ENCODE measurements at regions not wholly inside any gene's neighbourhood (a gene's known extent, or its start where the extent isn't known, plus 50 kb on each side); places are given as distances from the start of the nearest gene placed in this dataset.

DNA sequence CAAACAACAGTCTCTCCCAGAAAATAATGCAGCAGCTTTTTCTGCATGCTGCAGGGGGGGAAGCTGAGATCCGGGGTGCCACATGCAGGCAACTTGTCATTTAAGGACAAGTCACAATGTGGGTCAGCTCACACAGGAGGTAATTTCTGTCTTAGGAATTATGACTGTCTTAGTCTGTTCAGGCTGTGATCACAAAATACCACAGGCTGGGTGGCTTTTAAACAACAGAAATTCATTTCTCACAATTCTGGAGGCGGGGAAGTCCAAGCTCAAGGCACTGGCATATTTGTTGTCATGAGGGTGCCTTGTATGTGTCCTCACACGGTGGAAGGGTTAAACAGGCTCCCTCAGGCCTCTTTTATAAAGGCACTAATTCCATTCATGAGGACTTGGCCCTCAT, 127.7 kb downstream of the DIRAS2 start:
- H3K27ac ChIP-seq (ENCODE audit: poor library complexity, severe bottlenecking): no peak overlapping the region
- no peaks in the 10 kb centered on the region for H3K36me3 ChIP-seq (ENCODE audit: low read depth)
- H3K27me3 ChIP-seq (ENCODE audit: insufficient read depth, poor library complexity, severe bottlenecking): peaks cover 5% of the 10 kb centered on the region
- no peak overlapping the region for H3K4me3 ChIP-seq (ENCODE audit: severe bottlenecking)
- no peaks in the 10 kb centered on the region for H3K9me3 ChIP-seq (ENCODE audit: severe bottlenecking)
- no peaks in the 10 kb centered on the region for H3K4me1 ChIP-seq (ENCODE audit: insufficient read depth, poor library complexity, severe bottlenecking)
- ATAC-seq (ENCODE audit: low read depth) (no peak), DNase-seq (ENCODE audit: low spot score) (no peak)
- TF ChIP-seq, protein P1, sequence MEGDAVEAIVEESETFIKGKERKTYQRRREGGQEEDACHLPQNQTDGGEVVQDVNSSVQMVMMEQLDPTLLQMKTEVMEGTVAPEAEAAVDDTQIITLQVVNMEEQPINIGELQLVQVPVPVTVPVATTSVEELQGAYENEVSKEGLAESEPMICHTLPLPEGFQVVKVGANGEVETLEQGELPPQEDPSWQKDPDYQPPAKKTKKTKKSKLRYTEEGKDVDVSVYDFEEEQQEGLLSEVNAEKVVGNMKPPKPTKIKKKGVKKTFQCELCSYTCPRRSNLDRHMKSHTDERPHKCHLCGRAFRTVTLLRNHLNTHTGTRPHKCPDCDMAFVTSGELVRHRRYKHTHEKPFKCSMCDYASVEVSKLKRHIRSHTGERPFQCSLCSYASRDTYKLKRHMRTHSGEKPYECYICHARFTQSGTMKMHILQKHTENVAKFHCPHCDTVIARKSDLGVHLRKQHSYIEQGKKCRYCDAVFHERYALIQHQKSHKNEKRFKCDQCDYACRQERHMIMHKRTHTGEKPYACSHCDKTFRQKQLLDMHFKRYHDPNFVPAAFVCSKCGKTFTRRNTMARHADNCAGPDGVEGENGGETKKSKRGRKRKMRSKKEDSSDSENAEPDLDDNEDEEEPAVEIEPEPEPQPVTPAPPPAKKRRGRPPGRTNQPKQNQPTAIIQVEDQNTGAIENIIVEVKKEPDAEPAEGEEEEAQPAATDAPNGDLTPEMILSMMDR (IDR thresholded peaks at IDR 0.05; ENCODE audit: poor library complexity, severe bottlenecking): no peak

- TF ChIP-seq, protein P1 (IDR thresholded peaks at IDR 0.05; ENCODE audit: poor library complexity, severe bottlenecking): no peak
- H3K36me3 ChIP-seq (ENCODE audit: low read depth): no peaks in the 10 kb centered on the region
- H3K27me3 ChIP-seq (ENCODE audit: insufficient read depth, poor library complexity, severe bottlenecking): peaks cover 5% of the 10 kb centered on the region
- ATAC-seq (ENCODE audit: low read depth): no peak
- H3K4me1 ChIP-seq (ENCODE audit: insufficient read depth, poor library complexity, severe bottlenecking): no peaks in the 10 kb centered on the region
- H3K27ac ChIP-seq (ENCODE audit: poor library complexity, severe bottlenecking): no peak overlapping the region
- H3K9me3 ChIP-seq (ENCODE audit: severe bottlenecking): no peaks in the 10 kb centered on the region
- DNase-seq (ENCODE audit: low spot score): no peak
- no peak overlapping the region for H3K4me3 ChIP-seq (ENCODE audit: severe bottlenecking)
Measured at GRCh38 chr9:90515510-90515909, 127.1 kb downstream of the DIRAS2 start.

DNA sequence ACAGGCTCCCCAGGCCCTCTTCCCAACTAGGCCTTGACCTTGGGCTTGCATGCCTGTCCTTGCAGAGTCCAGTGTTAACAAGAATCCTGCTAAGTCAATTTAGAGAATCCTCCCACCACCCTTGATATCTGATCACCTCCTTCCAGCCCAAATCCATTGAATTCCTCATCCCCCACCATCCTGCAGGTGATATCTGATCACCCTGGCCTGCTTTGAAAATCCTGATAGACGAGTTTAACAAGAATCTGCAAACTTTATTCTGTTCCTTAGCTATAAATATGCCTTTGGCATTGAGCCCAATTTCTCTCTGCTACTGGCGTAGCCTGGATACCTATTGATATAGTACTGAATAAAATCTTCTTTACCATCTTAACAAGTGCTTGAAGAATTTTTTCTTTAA, 125.5 kb downstream of the DIRAS2 start:
- Histone ChIP-seq H3K4me3 (ENCODE audit: severe bottlenecking) (no peak overlapping the region), H3K4me1 (ENCODE audit: insufficient read depth, poor library complexity, severe bottlenecking) (no peaks in the 10 kb centered on the region), H3K27ac (ENCODE audit: poor library complexity, severe bottlenecking) (no peak overlapping the region), H3K36me3 (ENCODE audit: low read depth) (no peaks in the 10 kb centered on the region), H3K27me3 (ENCODE audit: insufficient read depth, poor library complexity, severe bottlenecking) (peaks cover 5% of the 10 kb centered on the region), H3K9me3 (ENCODE audit: severe bottlenecking) (no peaks in the 10 kb centered on the region)
- TF ChIP-seq, protein P1 (IDR thresholded peaks at IDR 0.05; ENCODE audit: poor library complexity, severe bottlenecking): no peak
- DNase-seq (ENCODE audit: low spot score): no peak
- ATAC-seq (ENCODE audit: low read depth): no peak

DNA sequence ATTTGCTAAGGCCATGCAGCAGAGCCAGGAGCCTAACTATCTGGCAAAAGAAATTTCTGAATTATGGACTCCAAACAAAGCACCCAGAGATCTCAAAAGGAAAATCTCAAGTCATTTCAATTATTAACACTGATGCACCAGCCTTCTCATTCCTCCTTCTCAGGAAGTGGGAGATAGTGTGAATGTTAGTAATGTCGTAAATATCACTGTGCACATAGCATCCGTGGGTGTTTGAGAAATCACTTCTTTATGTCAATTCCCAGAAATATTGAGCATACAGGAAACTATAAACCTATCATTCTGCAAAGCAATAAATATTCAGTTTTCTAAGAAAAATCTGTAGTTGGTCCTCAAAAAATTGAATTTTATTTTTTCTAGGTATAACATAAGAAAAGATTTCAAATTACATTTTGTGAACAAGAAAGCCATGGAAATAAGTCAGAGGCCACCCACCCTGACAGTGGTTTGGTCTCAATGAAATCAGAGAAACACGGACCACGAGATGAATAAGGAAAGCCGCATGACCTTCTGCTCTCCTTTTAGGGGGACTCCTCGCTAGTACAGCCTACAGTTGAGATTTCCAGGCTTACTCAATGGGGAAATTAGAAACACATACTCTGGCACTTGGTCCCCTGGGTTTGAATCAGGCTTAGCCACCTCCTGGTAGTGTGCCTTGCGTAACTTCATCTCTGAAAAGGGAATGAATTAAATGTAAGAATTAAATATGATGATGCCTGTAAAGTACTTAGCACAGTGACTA, 120.6 kb downstream of the DIRAS2 start:
- ATAC-seq (ENCODE audit: low read depth) (no peak), DNase-seq (ENCODE audit: low spot score) (no peak)
- Histone ChIP-seq H3K27ac (ENCODE audit: poor library complexity, severe bottlenecking) (no peak overlapping the region), H3K27me3 (ENCODE audit: insufficient read depth, poor library complexity, severe bottlenecking) (peaks cover 5% of the 10 kb centered on the region), H3K4me1 (ENCODE audit: insufficient read depth, poor library complexity, severe bottlenecking) (no peaks in the 10 kb centered on the region), H3K9me3 (ENCODE audit: severe bottlenecking) (no peaks in the 10 kb centered on the region), H3K4me3 (ENCODE audit: severe bottlenecking) (no peak overlapping the region), H3K36me3 (ENCODE audit: low read depth) (no peaks in the 10 kb centered on the region)
- TF ChIP-seq, protein P1 (IDR thresholded peaks at IDR 0.05; ENCODE audit: poor library complexity, severe bottlenecking): no peak

GRCh38 chr9:90523958-90524357, 118.7 kb downstream of the DIRAS2 start:
- H3K9me3 ChIP-seq (ENCODE audit: severe bottlenecking): no peaks in the 10 kb centered on the region
- no peak overlapping the region for H3K27ac ChIP-seq (ENCODE audit: poor library complexity, severe bottlenecking)
- no peaks in the 10 kb centered on the region for H3K4me1 ChIP-seq (ENCODE audit: insufficient read depth, poor library complexity, severe bottlenecking)
- no peaks in the 10 kb centered on the region for H3K36me3 ChIP-seq (ENCODE audit: low read depth)
- no peak overlapping the region for H3K4me3 ChIP-seq (ENCODE audit: severe bottlenecking)
- peaks cover under 1% of the 10 kb centered on the region for H3K27me3 ChIP-seq (ENCODE audit: insufficient read depth, poor library complexity, severe bottlenecking)
- ATAC-seq (ENCODE audit: low read depth) (no peak), DNase-seq (ENCODE audit: low spot score) (no peak)
- TF ChIP-seq, protein P1 (IDR thresholded peaks at IDR 0.05; ENCODE audit: poor library complexity, severe bottlenecking): no peak
